ENCODE measurements at regions not wholly inside any gene's neighbourhood (a gene's known extent, or its start where the extent isn't known, plus 50 kb on each side); places are given as distances from the start of the nearest gene placed in this dataset.

- Histone ChIP-seq H3K9ac (replicated peaks; ENCODE audit: extremely low read depth, insufficient read depth, low read length) (no peak overlapping the region), H3K27me3 (ENCODE audit: control insufficient read depth in 2 of 2, insufficient read depth in 2 of 2, low read length in 2 of 2) (peaks cover 1 to 3% of the 10 kb centered on the region in 2 experiments), H3K27ac (ENCODE audit: insufficient read depth, low read depth, low read length) (no peak overlapping the region), H2AFZ (ENCODE audit: low read depth, low read length) (no peak overlapping the region), H3K9me3 (replicated peaks; ENCODE audit: control insufficient read depth, insufficient read depth, low read length) (no peaks in the 10 kb centered on the region), H3K4me2 (ENCODE audit: insufficient read depth, low read length) (no peak overlapping the region), H3K9me1 (replicated peaks; ENCODE audit: control insufficient read depth, extremely low read depth, insufficient read depth, low read length) (no peaks in the 10 kb centered on the region), H3K4me3 (replicated peaks in 1 of 3; ENCODE audit: insufficient read depth in 1 of 3, low read depth in 1 of 3, low read length in 3 of 3) (no peak overlapping the region), H3K4me1 (ENCODE audit: control insufficient read depth, extremely low read depth, insufficient read depth, low read length) (no peaks in the 10 kb centered on the region), H4K20me1 (replicated peaks; ENCODE audit: control insufficient read depth, extremely low read depth, insufficient read depth, low read length) (no peaks in the 10 kb centered on the region), H3K36me3 (ENCODE audit: control insufficient read depth in 2 of 2, extremely low read depth in 1 of 2, insufficient read depth in 2 of 2, low read length in 2 of 2) (no peaks in the 10 kb centered on the region), H3K79me2 (ENCODE audit: control insufficient read depth, insufficient read depth, low read length) (no peaks in the 10 kb centered on the region)
- ChIA-PET POLR2A (no interaction called here), CTCF (no interaction called here)
- DNase-seq (ENCODE audit: low read depth, low spot score) (no peak), FAIRE-seq (no peak)
- intact Hi-C loops (cut with micrococcal nuclease) (no loop called here), dilution Hi-C loops (cut with MboI; ENCODE audit: extremely low pct_ligation_motif_present, low sequenced_read_pairs) (no loop called here)
- BruUV-seq (replicated peaks), result no TSS peak
- TF ChIP-seq FOS (IDR thresholded peaks at IDR 0.05; ENCODE audit: borderline replicate concordance, insufficient read depth, low read length) (no peak), MYC (IDR thresholded peaks at IDR 0.05; ENCODE audit: low read depth, low read length) (no peak), CTCF (IDR thresholded peaks at IDR 0.05; ENCODE audit: extremely low read depth in 1 of 2, insufficient read depth in 1 of 2, low read depth in 1 of 2, low read length in 2 of 2) (no peak), EZH2 (IDR thresholded peaks at IDR 0.05; ENCODE audit: borderline replicate concordance, low read depth, low read length, severe bottlenecking) (no peak), MAX (IDR thresholded peaks at IDR 0.05; ENCODE audit: insufficient read depth, insufficient read length) (no peak), POLR2AphosphoS5 (IDR thresholded peaks at IDR 0.05; ENCODE audit: insufficient read depth, low read depth, low read length) (no peak), POLR2A (IDR thresholded peaks at IDR 0.05; ENCODE audit: low read depth, low read length) (no peak), GATA2 (IDR thresholded peaks at IDR 0.05; ENCODE audit: insufficient read depth, insufficient read length, low read depth, low read length) (no peak), JUN (IDR thresholded peaks at IDR 0.05; ENCODE audit: borderline replicate concordance, insufficient read depth, insufficient read length, low read depth) (no peak)
Observed at GRCh38 chr2:234193977-234194563, 143.6 kb downstream of the SPP2 start.
